ENCODE measurements at regions not wholly inside any gene's neighbourhood (a gene's known extent, or its start where the extent isn't known, plus 50 kb on each side); places are given as distances from the start of the nearest gene placed in this dataset.

GRCh38 chr16:5863071-5863606 lies 765.5 kb upstream of the EEF2KMT start:
- no peaks in the 10 kb centered on the region for H3K4me1 ChIP-seq (ENCODE audit: control insufficient read depth in 1 of 2, insufficient read depth in 2 of 2, low read length in 2 of 2)
- no peak overlapping the region for H3K9ac ChIP-seq (ENCODE audit: low read length)
- DNase-seq = no peak
- no peaks in the 10 kb centered on the region for H3K27me3 ChIP-seq (ENCODE audit: insufficient read depth, low read length)
- no peak overlapping the region for H2AFZ ChIP-seq (ENCODE audit: insufficient read depth, low read length, poor library complexity)
- H4K8ac ChIP-seq (ENCODE audit: low read depth, low read length) = no peak overlapping the region
- no peak overlapping the region for H3K4me2 ChIP-seq (ENCODE audit: low read length)
- H3K18ac ChIP-seq (ENCODE audit: low read length) = no peak overlapping the region
- H2BK5ac ChIP-seq (ENCODE audit: low read depth, low read length, poor library complexity) = no peak overlapping the region
- H2BK12ac ChIP-seq (ENCODE audit: low read length) = no peak overlapping the region
- H3K4ac ChIP-seq (ENCODE audit: low read depth, low read length) = no peak overlapping the region
- no CpG with 5 or more reads among the region's 15 CpGs for WGBS (ENCODE audit: extremely low coverage, insufficient coverage, insufficient read length)
- H3K36me3 ChIP-seq (ENCODE audit: control insufficient read depth in 1 of 2, insufficient read depth in 2 of 2, low read length in 2 of 2) = no peaks in the 10 kb centered on the region
- H3K9me3 ChIP-seq (ENCODE audit: insufficient read depth, low read depth, low read length) = no peaks in the 10 kb centered on the region
- H3K23ac ChIP-seq (ENCODE audit: low read length) = no peak overlapping the region
- H4K91ac ChIP-seq (ENCODE audit: low read depth, low read length) = no peak overlapping the region
- H3K79me1 ChIP-seq (ENCODE audit: low read length) = no peaks in the 10 kb centered on the region
- no peak overlapping the region for H2AK5ac ChIP-seq (ENCODE audit: low read length)
- no peak overlapping the region for H2BK120ac ChIP-seq (ENCODE audit: insufficient read depth, low read length, poor library complexity)
- H3K14ac ChIP-seq (ENCODE audit: low read length) = no peak overlapping the region
- no peak overlapping the region for H3K27ac ChIP-seq (ENCODE audit: low read depth, low read length)
- no peak overlapping the region for H3K4me3 ChIP-seq (ENCODE audit: low read depth, low read length)
- no peak overlapping the region for H4K12ac ChIP-seq (ENCODE audit: low read depth, low read length)
- no peaks in the 10 kb centered on the region for H3K79me2 ChIP-seq (ENCODE audit: control insufficient read depth, insufficient read depth, low read length, poor library complexity)

- no peaks in the 10 kb centered on the region for H3K36me3 ChIP-seq (ENCODE audit: control insufficient read depth in 1 of 2, insufficient read depth in 2 of 2, low read length in 2 of 2)
- no peak overlapping the region for H3K4me3 ChIP-seq (ENCODE audit: low read depth, low read length)
- no peak overlapping the region for H3K14ac ChIP-seq (ENCODE audit: low read length)
- H3K79me1 ChIP-seq (ENCODE audit: low read length) = no peaks in the 10 kb centered on the region
- no peak overlapping the region for H4K91ac ChIP-seq (ENCODE audit: low read depth, low read length)
- H3K27me3 ChIP-seq (ENCODE audit: insufficient read depth, low read length) = no peaks in the 10 kb centered on the region
- DNase-seq = no peak
- no peaks in the 10 kb centered on the region for H3K79me2 ChIP-seq (ENCODE audit: control insufficient read depth, insufficient read depth, low read length, poor library complexity)
- H4K8ac ChIP-seq (ENCODE audit: low read depth, low read length) = no peak overlapping the region
- H3K9me3 ChIP-seq (ENCODE audit: insufficient read depth, low read depth, low read length) = no peaks in the 10 kb centered on the region
- no peak overlapping the region for H3K4ac ChIP-seq (ENCODE audit: low read depth, low read length)
- H2BK120ac ChIP-seq (ENCODE audit: insufficient read depth, low read length, poor library complexity) = no peak overlapping the region
- no peak overlapping the region for H4K12ac ChIP-seq (ENCODE audit: low read depth, low read length)
- no peak overlapping the region for H3K27ac ChIP-seq (ENCODE audit: low read depth, low read length)
- H3K4me1 ChIP-seq (ENCODE audit: control insufficient read depth in 1 of 2, insufficient read depth in 2 of 2, low read length in 2 of 2) = no peaks in the 10 kb centered on the region
- H3K9ac ChIP-seq (ENCODE audit: low read length) = no peak overlapping the region
- no peak overlapping the region for H3K23ac ChIP-seq (ENCODE audit: low read length)
- H3K4me2 ChIP-seq (ENCODE audit: low read length) = no peak overlapping the region
- no peak overlapping the region for H2BK12ac ChIP-seq (ENCODE audit: low read length)
- H2AFZ ChIP-seq (ENCODE audit: insufficient read depth, low read length, poor library complexity) = no peak overlapping the region
- no peak overlapping the region for H2AK5ac ChIP-seq (ENCODE audit: low read length)
- H2BK5ac ChIP-seq (ENCODE audit: low read depth, low read length, poor library complexity) = no peak overlapping the region
- no peak overlapping the region for H3K18ac ChIP-seq (ENCODE audit: low read length)
- WGBS (ENCODE audit: extremely low coverage, insufficient coverage, insufficient read length) = no CpG with 5 or more reads among the region's 16 CpGs
Measured at GRCh38 chr16:5862103-5862840, 764.7 kb upstream of the EEF2KMT start.

GRCh38 chr16:5861241-5861640 lies 763.6 kb upstream of the EEF2KMT start:
- Histone ChIP-seq H3K27ac (ENCODE audit: low read depth, low read length) (no peak overlapping the region), H2BK120ac (ENCODE audit: insufficient read depth, low read length, poor library complexity) (no peak overlapping the region), H4K12ac (ENCODE audit: low read depth, low read length) (no peak overlapping the region), H3K4me2 (ENCODE audit: low read length) (no peak overlapping the region), H3K4me1 (ENCODE audit: control insufficient read depth in 1 of 2, insufficient read depth in 2 of 2, low read length in 2 of 2) (no peaks in the 10 kb centered on the region), H3K4ac (ENCODE audit: low read depth, low read length) (no peak overlapping the region), H3K79me1 (ENCODE audit: low read length) (no peaks in the 10 kb centered on the region), H4K8ac (ENCODE audit: low read depth, low read length) (no peak overlapping the region), H2AK5ac (ENCODE audit: low read length) (no peak overlapping the region), H3K9me3 (ENCODE audit: insufficient read depth, low read depth, low read length) (no peaks in the 10 kb centered on the region), H3K79me2 (ENCODE audit: control insufficient read depth, insufficient read depth, low read length, poor library complexity) (no peaks in the 10 kb centered on the region), H2AFZ (ENCODE audit: insufficient read depth, low read length, poor library complexity) (no peak overlapping the region), H2BK12ac (ENCODE audit: low read length) (no peak overlapping the region), H3K27me3 (ENCODE audit: insufficient read depth, low read length) (no peaks in the 10 kb centered on the region), H3K23ac (ENCODE audit: low read length) (no peak overlapping the region), H3K18ac (ENCODE audit: low read length) (no peak overlapping the region), H3K4me3 (ENCODE audit: low read depth, low read length) (no peak overlapping the region), H3K9ac (ENCODE audit: low read length) (no peak overlapping the region), H4K91ac (ENCODE audit: low read depth, low read length) (no peak overlapping the region), H3K36me3 (ENCODE audit: control insufficient read depth in 1 of 2, insufficient read depth in 2 of 2, low read length in 2 of 2) (no peaks in the 10 kb centered on the region), H3K14ac (ENCODE audit: low read length) (no peak overlapping the region), H2BK5ac (ENCODE audit: low read depth, low read length, poor library complexity) (no peak overlapping the region)
- no CpG with 5 or more reads among the region's 5 CpGs for WGBS (ENCODE audit: extremely low coverage, insufficient coverage, insufficient read length)
- DNase-seq = no peak

GRCh38 chr16:5858180-5858579 lies 760.6 kb upstream of the EEF2KMT start:
- Histone ChIP-seq H3K4me3 (ENCODE audit: low read depth, low read length) (no peak overlapping the region), H3K9me3 (ENCODE audit: insufficient read depth, low read depth, low read length) (no peaks in the 10 kb centered on the region), H4K12ac (ENCODE audit: low read depth, low read length) (no peak overlapping the region), H2BK12ac (ENCODE audit: low read length) (no peak overlapping the region), H3K79me1 (ENCODE audit: low read length) (no peaks in the 10 kb centered on the region), H3K23ac (ENCODE audit: low read length) (no peak overlapping the region), H2BK120ac (ENCODE audit: insufficient read depth, low read length, poor library complexity) (no peak overlapping the region), H2BK5ac (ENCODE audit: low read depth, low read length, poor library complexity) (no peak overlapping the region), H3K79me2 (ENCODE audit: control insufficient read depth, insufficient read depth, low read length, poor library complexity) (no peaks in the 10 kb centered on the region), H2AK5ac (ENCODE audit: low read length) (no peak overlapping the region), H4K8ac (ENCODE audit: low read depth, low read length) (no peak overlapping the region), H3K36me3 (ENCODE audit: control insufficient read depth in 1 of 2, insufficient read depth in 2 of 2, low read length in 2 of 2) (no peaks in the 10 kb centered on the region), H4K91ac (ENCODE audit: low read depth, low read length) (no peak overlapping the region), H3K18ac (ENCODE audit: low read length) (no peak overlapping the region), H3K14ac (ENCODE audit: low read length) (no peak overlapping the region), H3K9ac (ENCODE audit: low read length) (no peak overlapping the region), H2AFZ (ENCODE audit: insufficient read depth, low read length, poor library complexity) (no peak overlapping the region), H3K4me1 (ENCODE audit: control insufficient read depth in 1 of 2, insufficient read depth in 2 of 2, low read length in 2 of 2) (no peaks in the 10 kb centered on the region), H3K4me2 (ENCODE audit: low read length) (no peak overlapping the region), H3K27me3 (ENCODE audit: insufficient read depth, low read length) (no peaks in the 10 kb centered on the region), H3K4ac (ENCODE audit: low read depth, low read length) (no peak overlapping the region), H3K27ac (ENCODE audit: low read depth, low read length) (no peak overlapping the region)
- whole genome bisulfite sequencing (ENCODE audit: extremely low coverage, insufficient coverage, insufficient read length) = no CpG with 5 or more reads among the region's 4 CpGs
- no peak for DNase-seq
